Upper lobe of left lung (tissue), 4 donors: ENCODE measurements at regions not wholly inside any gene's neighbourhood (a gene's known extent, or its start where the extent isn't known, plus 50 kb on each side); places are given as distances from the start of the nearest gene placed in this dataset.

Experiments
- EP300 ChIP-seq, 4 donors: sonication (generic); formaldehyde crosslinking; IDR thresholded peaks; one replicate each; pipeline ENCODE4 v1.5.1; 2017; ENCODE audit warnings: antibody characterized with exemption in 4 of 4, control low read depth in 2 of 4
- POLR2A ChIP-seq, 4 donors: fragments of 450-650 bp; IDR thresholded peaks; one replicate each; pipeline ENCODE4 v1.5.1; 2016 to 2017; ENCODE audit warnings: antibody characterized with exemption in 4 of 4, mild to moderate bottlenecking in 2 of 4
- POLR2AphosphoS5 ChIP-seq, 2 donors: sonication (generic); formaldehyde crosslinking; IDR thresholded peaks; one replicate each; pipeline ENCODE4 v1.5.1; 2017; ENCODE audit warnings: antibody characterized with exemption in 2 of 2
- TF ChIP-seq, protein P1 (sequence below), 6 experiments: fragments of 450-650 bp in 4 of 6; fragments of 200-600 bp in 2 of 6; sonication (generic) in 2 of 6; IDR thresholded peaks; one replicate each; pipeline ENCODE4 v1.5.1; 2016 to 2019; ENCODE audit warnings: antibody characterized with exemption in 6 of 6

DNA sequence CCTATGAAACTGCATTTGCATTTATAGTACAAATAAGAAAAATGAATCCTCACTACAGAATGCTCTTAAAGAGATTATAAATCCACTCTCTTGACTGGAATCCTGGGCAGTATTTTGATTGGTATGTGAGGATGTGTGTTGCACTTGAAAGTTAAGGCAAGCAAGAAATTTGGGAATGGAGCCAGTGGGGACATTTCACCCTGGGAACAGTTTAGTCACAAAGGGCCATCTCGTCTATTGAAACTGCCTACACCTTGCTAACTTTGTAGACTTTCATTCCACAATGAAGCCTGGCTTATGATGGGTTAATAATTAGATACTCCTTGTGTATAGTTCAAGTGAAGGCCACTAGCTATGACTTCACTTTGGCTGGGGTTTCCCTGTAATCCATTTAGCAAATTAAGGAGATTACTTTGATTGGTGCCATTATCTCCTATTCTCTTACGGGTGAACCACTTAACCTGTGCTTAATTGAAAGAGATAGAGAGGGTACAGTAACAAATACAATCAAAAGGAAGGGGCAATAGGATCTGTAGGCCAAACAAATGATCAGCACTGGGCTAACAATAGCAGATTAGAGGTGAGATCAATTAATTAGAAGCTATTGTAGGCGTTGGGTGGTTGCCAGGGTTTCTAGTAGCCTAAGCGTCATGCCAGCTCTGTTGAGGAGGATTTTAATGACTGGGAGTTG lies 146.9 kb upstream of the RARB start:
- TF ChIP-seq POLR2AphosphoS5 (IDR thresholded peaks at IDR 0.05) (no peak), POLR2A (IDR thresholded peaks at IDR 0.05) (no peak), EP300 (IDR thresholded peaks at IDR 0.05) (no peak)
- TF ChIP-seq, protein P1, sequence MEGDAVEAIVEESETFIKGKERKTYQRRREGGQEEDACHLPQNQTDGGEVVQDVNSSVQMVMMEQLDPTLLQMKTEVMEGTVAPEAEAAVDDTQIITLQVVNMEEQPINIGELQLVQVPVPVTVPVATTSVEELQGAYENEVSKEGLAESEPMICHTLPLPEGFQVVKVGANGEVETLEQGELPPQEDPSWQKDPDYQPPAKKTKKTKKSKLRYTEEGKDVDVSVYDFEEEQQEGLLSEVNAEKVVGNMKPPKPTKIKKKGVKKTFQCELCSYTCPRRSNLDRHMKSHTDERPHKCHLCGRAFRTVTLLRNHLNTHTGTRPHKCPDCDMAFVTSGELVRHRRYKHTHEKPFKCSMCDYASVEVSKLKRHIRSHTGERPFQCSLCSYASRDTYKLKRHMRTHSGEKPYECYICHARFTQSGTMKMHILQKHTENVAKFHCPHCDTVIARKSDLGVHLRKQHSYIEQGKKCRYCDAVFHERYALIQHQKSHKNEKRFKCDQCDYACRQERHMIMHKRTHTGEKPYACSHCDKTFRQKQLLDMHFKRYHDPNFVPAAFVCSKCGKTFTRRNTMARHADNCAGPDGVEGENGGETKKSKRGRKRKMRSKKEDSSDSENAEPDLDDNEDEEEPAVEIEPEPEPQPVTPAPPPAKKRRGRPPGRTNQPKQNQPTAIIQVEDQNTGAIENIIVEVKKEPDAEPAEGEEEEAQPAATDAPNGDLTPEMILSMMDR (IDR thresholded peaks at IDR 0.05) = no peak
